Endometrium (tissue), 2 donors: ENCODE measurements at regions not wholly inside any gene's neighbourhood (a gene's known extent, or its start where the extent isn't known, plus 50 kb on each side); places are given as distances from the start of the nearest gene placed in this dataset.
"Not testable (repeated sequence)": the region's sequence is repeated elsewhere in the genome, so short reads cannot be mapped to it uniquely, and the experiment has no call there.

Experiments used
- FAIRE-seq: peaks from 2 replicates; lab custom pipeline; 2012; peaks lifted over from hg19 to GRCh38; lab: Jason Lieb, UNC
- donor health status: control.
- donor health status: control.

DNA sequence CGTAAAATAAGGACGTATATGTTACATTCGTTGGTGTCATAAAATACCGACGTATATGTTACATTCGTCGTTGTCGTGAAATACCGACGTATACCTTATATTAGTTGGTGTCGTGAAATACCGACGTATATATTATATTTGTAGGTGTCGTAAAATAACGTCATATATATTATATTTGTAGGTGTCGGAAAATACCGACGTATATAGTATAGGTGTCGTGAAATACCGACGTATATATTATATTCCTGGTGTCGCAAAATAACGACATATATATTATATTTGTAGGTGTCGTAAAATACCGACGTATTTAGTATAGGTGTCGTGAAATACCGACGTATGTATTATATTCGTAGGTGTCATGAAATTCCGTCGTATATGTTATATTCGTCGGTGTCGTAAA, 459.5 kb downstream of the CPXCR1 start:
- peak; percentile 15 for FAIRE-seq

DNA sequence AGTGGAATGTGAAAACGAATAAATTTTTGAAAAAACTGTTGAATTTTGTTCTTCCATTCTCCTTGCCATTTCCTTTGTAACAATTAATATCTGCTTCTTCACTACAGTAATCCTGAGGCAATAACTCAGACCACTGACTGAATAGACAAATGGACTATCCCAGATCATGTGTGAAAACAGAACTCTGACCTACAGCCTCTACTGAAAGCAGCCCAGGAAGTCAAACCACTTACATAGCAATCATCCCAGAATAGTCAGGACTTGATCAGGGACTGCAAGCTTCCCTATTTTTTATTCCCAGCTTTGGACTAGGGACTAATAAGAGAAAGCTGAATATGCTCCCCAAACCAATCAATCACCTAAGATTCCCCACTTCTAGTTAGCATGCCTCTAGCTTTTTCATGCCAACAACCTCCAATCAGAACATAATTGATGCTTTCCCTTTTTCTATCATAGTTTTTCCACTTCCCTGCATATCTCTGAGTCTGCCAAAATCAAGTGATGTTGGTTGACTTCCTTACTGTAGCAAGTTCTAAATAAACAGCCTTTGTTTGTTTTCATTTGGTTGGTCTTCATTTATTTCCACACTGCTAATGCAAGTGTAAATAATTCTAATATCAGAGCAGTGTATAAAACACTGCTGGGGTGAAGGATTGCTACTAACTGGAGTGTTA, 467.9 kb downstream of the CPXCR1 start:
- not testable (repeated sequence) for FAIRE-seq

DNA sequence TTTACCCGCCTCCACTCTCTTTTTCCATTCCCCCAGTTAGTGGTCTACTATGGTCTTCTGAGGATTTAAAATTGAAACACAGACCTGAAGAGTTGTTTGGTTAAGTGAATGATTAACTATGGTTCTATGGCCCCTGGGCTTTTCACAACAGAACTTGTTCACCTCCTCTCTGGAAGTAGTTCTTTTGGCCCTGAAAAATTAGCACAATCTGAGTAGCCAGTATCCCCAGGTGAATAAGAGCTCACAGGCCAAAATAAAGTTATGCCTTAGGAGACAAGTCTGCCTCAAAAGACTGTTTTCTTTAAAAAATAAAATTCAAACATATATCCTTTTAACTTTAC, 468.4 kb downstream of the CPXCR1 start:
- not testable (repeated sequence) for FAIRE-seq
